Neural cell (in vitro differentiated cells): ENCODE measurements at regions not wholly inside any gene's neighbourhood (a gene's known extent, or its start where the extent isn't known, plus 50 kb on each side); places are given as distances from the start of the nearest gene placed in this dataset.

Experiments
- H2AFZ ChIP-seq: fragments of 200-600, 300-800 bp; sonication (generic), shearing (Covaris generic); 2 replicates; pipeline ENCODE4 v1.6.0; 2014; ENCODE audit warnings: low read depth, mild to moderate bottlenecking, antibody characterized with exemption, low read length, moderate library complexity
- H3F3A ChIP-seq: fragments of 200-600 bp; shearing (Covaris generic); 2 replicates; pipeline ENCODE4 v1.6.1; 2016; ENCODE audit warnings: mild to moderate bottlenecking, moderate library complexity, mixed read lengths, antibody characterized with exemption, low read length; ENCODE audit not compliant: insufficient read depth, poor library complexity, severe bottlenecking
- H3K27ac ChIP-seq: fragments of 200-600, 300-800 bp; sonication (generic), shearing (Covaris generic); 2 replicates; pipeline ENCODE4 v1.5.1; 2014; ENCODE audit warnings: mild to moderate bottlenecking, low read length, moderate library complexity
- H3K27me3 ChIP-seq: fragments of 300-800, 200-600 bp; sonication (generic), shearing (Covaris generic); 2 replicates; pipeline ENCODE4 v1.6.0; 2014; ENCODE audit warnings: mild to moderate bottlenecking, low read depth, low read length, moderate library complexity; ENCODE audit not compliant: insufficient read depth
- H3K36me3 ChIP-seq: fragments of 300-800, 200-600 bp; sonication (generic), shearing (Covaris generic); 2 replicates; pipeline ENCODE4 v1.5.1; 2014; ENCODE audit warnings: mild to moderate bottlenecking, antibody characterized with exemption, low read length, moderate library complexity; ENCODE audit not compliant: insufficient read depth
- H3K4me2 ChIP-seq: fragments of 300-800, 200-600 bp; sonication (generic), shearing (Covaris generic); 2 replicates; pipeline ENCODE4 v1.6.0; 2014; ENCODE audit warnings: mild to moderate bottlenecking, low read length
- H3K4me3 ChIP-seq: fragments of 300-800, 200-600 bp; sonication (generic), shearing (Covaris generic); 2 replicates; pipeline ENCODE4 v1.5.1; 2014; ENCODE audit warnings: mild to moderate bottlenecking, low read length, moderate library complexity
- H3K79me2 ChIP-seq: fragments of 200-600 bp; shearing (Covaris generic); replicated peaks from 2 replicates; pipeline ENCODE4 v1.6.0; 2014; ENCODE audit warnings: mild to moderate bottlenecking, low read length, moderate library complexity; ENCODE audit not compliant: insufficient read depth
- H3K9ac ChIP-seq: fragments of 300-800, 200-600 bp; sonication (generic), shearing (Covaris generic); 2 replicates; pipeline ENCODE4 v1.6.1; 2016; ENCODE audit warnings: mild to moderate bottlenecking, low read length, mixed read lengths
- H3K9me2 ChIP-seq: fragments of 200-600 bp; shearing (Covaris generic); 2 replicates; pipeline ENCODE4 v1.6.1; 2016; ENCODE audit warnings: mild to moderate bottlenecking, low read length, mixed read lengths; ENCODE audit not compliant: insufficient read depth
- H3K9me3 ChIP-seq: fragments of 200-600, 300-800 bp; sonication (generic), shearing (Covaris generic); 2 replicates; pipeline ENCODE4 v1.6.1; 2016; ENCODE audit warnings: mild to moderate bottlenecking, mixed run types, low read length, moderate library complexity, mixed read lengths
- H4K20me1 ChIP-seq: fragments of 200-600 bp; shearing (Covaris generic); 2 replicates; pipeline ENCODE4 v1.6.1; 2016; ENCODE audit warnings: mild to moderate bottlenecking, mixed run types; ENCODE audit not compliant: insufficient read depth
- CTCF ChIP-seq: fragments of 450-650 bp; IDR thresholded peaks from 2 replicates; pipeline ENCODE4 v1.5.1; 2014; ENCODE audit warnings: antibody characterized with exemption, mild to moderate bottlenecking, moderate library complexity; ENCODE audit not compliant: poor library complexity, severe bottlenecking
- EP300 ChIP-seq: fragments of 450-650 bp; conservative IDR thresholded peaks from 2 replicates; pipeline ENCODE4 v1.6.1; 2014; ENCODE audit warnings: antibody characterized with exemption, mild to moderate bottlenecking, moderate library complexity; ENCODE audit not compliant: poor library complexity, severe bottlenecking
- EZH2 ChIP-seq: fragments of 200-600, 300-800 bp; shearing (Covaris generic), sonication (generic); IDR thresholded peaks from 2 replicates; pipeline ENCODE4 v1.6.1; 2014; ENCODE audit warnings: antibody characterized with exemption, low read length, borderline replicate concordance, mild to moderate bottlenecking; ENCODE audit not compliant: insufficient read depth, poor library complexity, severe bottlenecking
- MXI1 ChIP-seq: fragments of 450-650 bp; conservative IDR thresholded peaks from 2 replicates; pipeline ENCODE4 v1.6.1; 2014; ENCODE audit warnings: antibody characterized with exemption, mild to moderate bottlenecking; ENCODE audit not compliant: poor library complexity, severe bottlenecking
- POLR2AphosphoS5 ChIP-seq: IDR thresholded peaks from 2 replicates; pipeline ENCODE4 v1.6.1; 2012
- RAD21 ChIP-seq: fragments of 450-650 bp; conservative IDR thresholded peaks from 2 replicates; pipeline ENCODE4 v1.6.1; 2014; ENCODE audit warnings: antibody characterized with exemption, mild to moderate bottlenecking, moderate library complexity
- REST ChIP-seq: IDR thresholded peaks from 2 replicates; pipeline ENCODE4 v1.6.1; 2012; ENCODE audit warnings: borderline replicate concordance
- SMC3 ChIP-seq: fragments of 450-650 bp; conservative IDR thresholded peaks from 2 replicates; pipeline ENCODE4 v1.6.1; 2014; ENCODE audit warnings: antibody characterized with exemption, mild to moderate bottlenecking, moderate library complexity; ENCODE audit not compliant: poor library complexity
- TAF1 ChIP-seq: IDR thresholded peaks from 2 replicates; pipeline ENCODE4 v1.6.1; 2012; ENCODE audit warnings: low read depth

- no peaks in the 10 kb centered on the region for H3K9me3 ChIP-seq
- H3K27me3 ChIP-seq: no peaks in the 10 kb centered on the region
- H3K79me2 ChIP-seq: no peaks in the 10 kb centered on the region
- H3K4me2 ChIP-seq: no peak overlapping the region
- no peaks in the 10 kb centered on the region for H4K20me1 ChIP-seq
- no peak overlapping the region for H3K27ac ChIP-seq
- H3K9ac ChIP-seq: no peak overlapping the region
- H3F3A ChIP-seq: no peaks in the 10 kb centered on the region
- no peaks in the 10 kb centered on the region for H3K36me3 ChIP-seq
- TF ChIP-seq CTCF (no peak), REST (no peak), EZH2 (no peak), POLR2AphosphoS5 (no peak), RAD21 (no peak), EP300 (no peak), TAF1 (no peak), MXI1 (no peak), SMC3 (no peak)
- no peak overlapping the region for H3K4me3 ChIP-seq
- H3K9me2 ChIP-seq: no peaks in the 10 kb centered on the region
- no peak overlapping the region for H2AFZ ChIP-seq
These were observed 438.6 kb downstream of the TNS3 start for GRCh38 chr7:47143339-47143738.

GRCh38 chr7:47142867-47143175 is 439.1 kb downstream of the TNS3 start:
- Histone ChIP-seq H2AFZ (no peak overlapping the region), H3K9me2 (no peaks in the 10 kb centered on the region), H3K9ac (no peak overlapping the region), H3K4me2 (no peak overlapping the region), H3K79me2 (no peaks in the 10 kb centered on the region), H3F3A (no peaks in the 10 kb centered on the region), H3K27ac (no peak overlapping the region), H4K20me1 (no peaks in the 10 kb centered on the region), H3K9me3 (no peaks in the 10 kb centered on the region), H3K4me3 (no peak overlapping the region), H3K27me3 (no peaks in the 10 kb centered on the region), H3K36me3 (no peaks in the 10 kb centered on the region)
- no peak for TF ChIP-seq EP300
- TF ChIP-seq RAD21: no peak
- no peak for TF ChIP-seq EZH2
- TF ChIP-seq REST: no peak
- TF ChIP-seq CTCF: no peak
- TF ChIP-seq MXI1: no peak
- no peak for TF ChIP-seq POLR2AphosphoS5
- no peak for TF ChIP-seq TAF1
- TF ChIP-seq SMC3: no peak
